ENCODE measurements at regions not wholly inside any gene's neighbourhood (a gene's known extent, or its start where the extent isn't known, plus 50 kb on each side); places are given as distances from the start of the nearest gene placed in this dataset.

GRCh38 chr12:124168016-124168786 lies 126.7 kb upstream of the RFLNA start:
- ATAC-seq (no peak), DNase-seq (no peak)
- H3K27ac Mint-ChIP-seq = no peak overlapping the region
- no peaks in the 10 kb centered on the region for H3K36me3 Mint-ChIP-seq
- H3K27me3 Mint-ChIP-seq = peaks cover 6% of the 10 kb centered on the region
- H3K4me1 Mint-ChIP-seq = no peaks in the 10 kb centered on the region
- no peak overlapping the region for H3K4me3 Mint-ChIP-seq
- H3K9me3 Mint-ChIP-seq (ENCODE audit: low read depth) = peaks cover 5% of the 10 kb centered on the region
- CTCF ChIA-PET = no interaction called here

DNA sequence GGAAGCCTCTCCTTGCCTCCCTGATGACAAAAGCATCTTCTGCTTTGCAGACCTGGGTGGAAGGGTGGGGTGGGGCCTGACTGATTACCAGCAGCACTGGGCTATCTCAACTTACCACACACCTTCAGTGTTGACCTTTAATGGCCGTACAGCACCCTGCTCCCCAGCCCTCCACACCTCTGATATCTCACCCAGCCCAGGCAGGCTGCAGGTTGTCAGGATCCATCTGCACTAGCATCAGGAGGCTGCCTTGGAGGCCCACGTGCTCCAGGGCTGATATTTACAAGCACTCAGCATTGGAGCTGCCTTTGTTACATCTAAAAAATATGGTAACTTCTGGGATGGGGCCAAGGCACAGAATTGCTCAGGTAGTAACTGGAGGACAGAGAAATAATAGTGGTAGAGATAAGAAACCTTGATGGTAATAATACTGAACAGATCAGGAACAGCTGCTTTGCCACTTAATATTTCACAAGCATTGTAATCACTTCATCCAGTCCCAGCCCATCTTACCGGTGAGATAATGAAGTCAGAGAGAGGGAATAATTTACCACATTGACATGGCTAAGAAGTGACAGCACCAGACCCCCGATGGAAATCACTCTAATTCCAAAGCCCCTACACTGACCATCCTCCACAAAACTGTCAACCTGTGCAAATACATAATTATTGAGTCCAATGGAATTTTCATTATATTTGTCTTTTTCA lies 125.2 kb upstream of the RFLNA start:
- no peaks in the 10 kb centered on the region for H3K4me1 Mint-ChIP-seq
- H3K27me3 Mint-ChIP-seq = peaks cover 12% of the 10 kb centered on the region
- ATAC-seq (no peak), DNase-seq (no peak)
- no peak overlapping the region for H3K27ac Mint-ChIP-seq
- no peak overlapping the region for H3K4me3 Mint-ChIP-seq
- CTCF ChIA-PET = no interaction called here
- peaks cover 2% of the 10 kb centered on the region for H3K9me3 Mint-ChIP-seq (ENCODE audit: low read depth)
- H3K36me3 Mint-ChIP-seq = no peaks in the 10 kb centered on the region

DNA sequence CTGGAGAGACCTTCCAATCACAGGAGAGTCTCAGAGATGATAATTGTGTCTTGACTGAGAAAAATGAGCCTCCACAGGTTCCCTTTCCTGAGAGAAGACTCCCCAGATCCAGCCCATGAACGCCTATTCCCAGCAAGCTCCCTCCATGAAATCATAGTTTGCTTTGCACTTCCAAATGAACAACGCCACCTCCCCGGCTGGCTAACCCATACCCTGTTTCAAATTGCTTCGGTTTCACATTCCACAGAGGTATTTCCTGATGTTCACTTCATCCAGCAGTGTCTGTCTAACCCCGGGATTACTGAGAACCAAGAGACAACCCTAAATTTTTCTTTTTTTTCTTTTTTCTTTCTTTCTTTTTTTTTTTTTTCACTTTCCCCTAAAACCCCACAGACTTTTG lies 124.1 kb upstream of the RFLNA start:
- ATAC-seq = no peak
- H3K4me1 Mint-ChIP-seq = no peaks in the 10 kb centered on the region

GRCh38 chr12:124171231-124171979 lies 123.5 kb upstream of the RFLNA start:
- no peak overlapping the region for H3K27ac Mint-ChIP-seq
- no peak for DNase-seq
- H3K4me3 Mint-ChIP-seq = no peak overlapping the region
- no peaks in the 10 kb centered on the region for H3K36me3 Mint-ChIP-seq
- no peaks in the 10 kb centered on the region for H3K4me1 Mint-ChIP-seq
- CTCF ChIA-PET = no interaction called here
- peaks cover 13% of the 10 kb centered on the region for H3K27me3 Mint-ChIP-seq
- H3K9me3 Mint-ChIP-seq (ENCODE audit: low read depth) = no peaks in the 10 kb centered on the region
- no peak for ATAC-seq

More for the DNA sequence above, 124.1 kb upstream of the RFLNA start:
- Mint-ChIP-seq H3K36me3 (no peaks in the 10 kb centered on the region), H3K27me3 (peaks cover 13% of the 10 kb centered on the region), H3K4me3 (no peak overlapping the region), H3K27ac (no peak overlapping the region), H3K9me3 (ENCODE audit: low read depth) (no peaks in the 10 kb centered on the region)
- no peak for DNase-seq
- CTCF ChIA-PET = no interaction called here

- Mint-ChIP-seq H3K4me1 (no peaks in the 10 kb centered on the region), H3K27ac (no peak overlapping the region), H3K9me3 (ENCODE audit: low read depth) (no peaks in the 10 kb centered on the region), H3K36me3 (no peaks in the 10 kb centered on the region), H3K27me3 (peaks cover 18% of the 10 kb centered on the region), H3K4me3 (no peak overlapping the region)
- ATAC-seq = no peak
- CTCF ChIA-PET = no interaction called here
- no peak for DNase-seq
Observed at GRCh38 chr12:124172636-124173035, 122.3 kb upstream of the RFLNA start.

DNA sequence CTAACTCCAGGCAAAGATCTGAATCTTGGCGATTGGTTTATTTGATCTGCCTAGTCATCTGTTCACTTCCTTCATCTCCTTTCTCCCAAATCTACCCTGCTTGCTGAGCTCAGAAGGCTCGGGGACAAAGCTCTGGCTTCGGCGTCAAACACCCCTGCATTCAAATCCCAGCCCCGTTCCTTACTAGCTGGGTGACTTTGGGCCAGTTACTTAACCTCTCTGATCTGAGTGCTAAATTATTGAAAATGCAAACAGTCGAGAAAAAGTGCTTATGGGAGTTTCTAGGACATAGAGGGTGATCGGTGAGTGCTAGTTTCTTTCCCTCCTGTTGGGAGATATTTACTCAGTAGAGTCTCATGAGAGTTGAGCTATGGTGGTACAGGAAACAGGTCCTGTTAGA lies 121.2 kb upstream of the RFLNA start:
- no peak for ATAC-seq
- no peaks in the 10 kb centered on the region for H3K4me1 Mint-ChIP-seq
- no peaks in the 10 kb centered on the region for H3K36me3 Mint-ChIP-seq
- CTCF ChIA-PET = no interaction called here
- H3K27me3 Mint-ChIP-seq = peaks cover 18% of the 10 kb centered on the region
- H3K4me3 Mint-ChIP-seq = no peak overlapping the region
- no peak for DNase-seq
- no peaks in the 10 kb centered on the region for H3K9me3 Mint-ChIP-seq (ENCODE audit: low read depth)
- H3K27ac Mint-ChIP-seq = no peak overlapping the region

DNA sequence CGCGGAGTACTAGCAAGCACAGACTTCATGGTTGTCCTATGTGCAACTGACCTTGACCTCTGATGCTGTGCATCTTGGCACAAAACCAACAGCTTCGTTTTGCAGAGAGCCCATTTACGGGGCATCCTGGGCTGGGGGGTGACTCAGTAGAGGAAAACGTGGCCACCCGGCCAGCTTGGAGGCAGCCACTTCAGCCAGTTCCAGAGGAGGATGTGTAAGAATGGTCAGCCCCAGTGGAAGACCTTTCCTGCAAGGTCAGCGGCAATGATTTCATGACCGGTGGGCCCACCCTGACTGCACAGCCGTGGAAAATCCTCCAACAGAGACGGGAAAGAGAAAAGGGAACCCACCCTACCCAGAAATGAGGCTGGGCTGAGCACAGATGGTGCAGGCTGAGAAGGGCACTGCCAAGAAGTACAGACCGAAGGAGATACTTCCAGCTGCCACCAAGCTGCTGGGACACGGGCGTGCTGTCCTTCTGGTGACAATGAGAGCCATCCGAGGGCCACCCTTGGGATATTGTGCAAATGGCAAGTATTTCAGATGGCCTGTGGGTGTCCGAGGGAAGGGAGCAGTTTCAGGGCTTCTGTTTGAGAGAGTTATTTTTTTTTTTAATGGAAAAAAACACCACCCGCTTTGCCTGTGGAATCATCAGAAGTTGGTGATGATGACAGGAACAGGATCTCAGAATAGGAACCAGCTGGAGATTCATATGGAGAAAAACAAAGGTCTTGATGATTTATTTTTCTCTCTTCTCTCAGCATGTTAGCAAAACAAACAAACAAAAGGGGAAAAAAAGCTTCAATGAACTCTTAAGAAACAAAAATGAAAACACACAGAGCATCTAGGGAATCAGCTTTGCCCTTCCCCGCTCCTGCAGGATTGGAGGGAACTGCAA lies 120.2 kb upstream of the RFLNA start:
- Mint-ChIP-seq H3K27me3 (peaks cover 22% of the 10 kb centered on the region), H3K4me3 (no peak overlapping the region), H3K27ac (no peak overlapping the region), H3K4me1 (no peaks in the 10 kb centered on the region), H3K9me3 (ENCODE audit: low read depth) (no peaks in the 10 kb centered on the region), H3K36me3 (no peaks in the 10 kb centered on the region)
- DNase-seq (no peak), ATAC-seq (no peak)
- CTCF ChIA-PET = no interaction called here

- Mint-ChIP-seq H3K27me3 (peaks cover 20% of the 10 kb centered on the region), H3K27ac (no peak overlapping the region), H3K4me1 (no peaks in the 10 kb centered on the region), H3K9me3 (ENCODE audit: low read depth) (no peaks in the 10 kb centered on the region), H3K36me3 (no peaks in the 10 kb centered on the region), H3K4me3 (no peak overlapping the region)
- no peak for ATAC-seq
- no peak for DNase-seq
- CTCF ChIA-PET = no interaction called here
Observed at GRCh38 chr12:124175704-124176103, 119.2 kb upstream of the RFLNA start.

DNA sequence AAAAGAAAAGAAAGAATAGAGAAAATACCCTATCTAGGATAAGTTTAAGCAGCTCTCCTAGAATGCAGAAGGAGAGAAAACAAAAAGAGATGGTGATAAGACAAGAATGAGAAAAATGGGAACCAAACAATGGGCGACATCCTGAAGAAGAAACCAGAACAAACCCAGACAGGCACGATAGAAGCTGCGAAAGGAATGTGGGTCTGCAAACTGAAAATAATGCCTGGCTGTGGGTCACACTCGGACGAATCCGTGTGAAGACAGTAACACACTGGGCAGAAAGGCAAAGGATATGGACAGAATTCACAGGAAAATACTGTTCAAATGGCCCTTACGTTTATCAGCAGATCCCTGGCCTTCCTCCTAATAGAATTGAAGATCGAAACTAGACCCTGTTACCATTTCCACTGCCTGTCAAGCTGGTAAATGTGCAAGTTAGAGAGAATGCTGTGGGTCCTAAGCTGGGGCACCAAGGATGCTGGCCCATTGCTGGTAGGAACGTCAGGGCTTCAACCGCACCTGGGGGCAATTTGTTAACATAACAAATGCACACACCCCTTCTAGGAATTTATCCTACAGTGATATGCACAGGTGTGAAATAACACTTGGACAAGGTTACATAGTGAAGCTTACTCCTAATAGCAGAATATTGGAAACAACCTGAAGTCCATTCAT lies 117.5 kb upstream of the RFLNA start:
- no peaks in the 10 kb centered on the region for H3K4me1 Mint-ChIP-seq
- no peak overlapping the region for H3K27ac Mint-ChIP-seq
- peaks cover 20% of the 10 kb centered on the region for H3K27me3 Mint-ChIP-seq
- CTCF ChIA-PET = no interaction called here
- DNase-seq (no peak), ATAC-seq (no peak)
- no peak overlapping the region for H3K4me3 Mint-ChIP-seq
- H3K36me3 Mint-ChIP-seq = no peaks in the 10 kb centered on the region
- no peaks in the 10 kb centered on the region for H3K9me3 Mint-ChIP-seq (ENCODE audit: low read depth)

- no peaks in the 10 kb centered on the region for H3K9me3 Mint-ChIP-seq (ENCODE audit: low read depth)
- no peak for ATAC-seq
- H3K4me1 Mint-ChIP-seq = no peaks in the 10 kb centered on the region
- DNase-seq = no peak
- H3K4me3 Mint-ChIP-seq = no peak overlapping the region
- H3K36me3 Mint-ChIP-seq = no peaks in the 10 kb centered on the region
- H3K27ac Mint-ChIP-seq = no peak overlapping the region
- peaks cover 20% of the 10 kb centered on the region for H3K27me3 Mint-ChIP-seq
- CTCF ChIA-PET = no interaction called here
Observed at GRCh38 chr12:124177951-124178316, 117.0 kb upstream of the RFLNA start.

GRCh38 chr12:124179936-124180607 lies 114.8 kb upstream of the RFLNA start:
- CTCF ChIA-PET = no interaction called here
- DNase-seq (no peak), ATAC-seq (no peak)
- Mint-ChIP-seq H3K27ac (no peak overlapping the region), H3K9me3 (ENCODE audit: low read depth) (no peaks in the 10 kb centered on the region), H3K36me3 (no peaks in the 10 kb centered on the region), H3K4me3 (no peak overlapping the region), H3K27me3 (peaks cover 13% of the 10 kb centered on the region), H3K4me1 (no peaks in the 10 kb centered on the region)

GRCh38 chr12:124183172-124183571 lies 111.7 kb upstream of the RFLNA start:
- Mint-ChIP-seq H3K9me3 (ENCODE audit: low read depth) (no peaks in the 10 kb centered on the region), H3K36me3 (no peaks in the 10 kb centered on the region), H3K4me1 (no peaks in the 10 kb centered on the region), H3K27me3 (peaks cover 5% of the 10 kb centered on the region), H3K4me3 (no peak overlapping the region), H3K27ac (no peak overlapping the region)
- DNase-seq (no peak), ATAC-seq (no peak)
- CTCF ChIA-PET = no interaction called here
